ENCODE measurements at regions not wholly inside any gene's neighbourhood (a gene's known extent, or its start where the extent isn't known, plus 50 kb on each side); places are given as distances from the start of the nearest gene placed in this dataset.

- ChIA-PET SMC1A (ENCODE audit: uncharacterized antibody, unreplicated experiment) (no interaction called here), POLR2A (no interaction called here), CTCF (no interaction called here), RAD21 (ENCODE audit: unreplicated experiment) (interaction anchor here (1.2 kb wide), 1 partner anchor 96 kb away, joined by 3 read pairs; no protein-coding TSS in a partner anchor)
- ATAC-seq (no peak), DNase-seq (ENCODE audit: low read depth, low spot score) (no peak), FAIRE-seq (no peak)
- Histone ChIP-seq H3K79me2 (ENCODE audit: control insufficient read depth, insufficient read depth, low read length) (no peaks in the 10 kb centered on the region), H4K20me1 (ENCODE audit: control insufficient read depth, insufficient read depth) (no peaks in the 10 kb centered on the region), H3K4me3 (no peak overlapping the region), H3K36me3 (ENCODE audit: control insufficient read depth in 2 of 2, insufficient read depth in 2 of 2, low read length in 1 of 2) (no peaks in the 10 kb centered on the region), H3K9me3 (replicated peaks; ENCODE audit: control insufficient read depth, insufficient read depth, low read length) (no peaks in the 10 kb centered on the region), H3K4me1 (ENCODE audit: control insufficient read depth, insufficient read depth, low read length) (no peaks in the 10 kb centered on the region), H3K27me3 (replicated peaks in 1 of 2; ENCODE audit: control insufficient read depth in 2 of 2, insufficient read depth in 2 of 2, low read length in 1 of 2) (no peaks in the 10 kb centered on the region), H3K27ac (ENCODE audit: control insufficient read depth, insufficient read depth) (no peak overlapping the region), H3K9ac (ENCODE audit: control insufficient read depth, insufficient read depth, low read length) (no peak overlapping the region), H3K4me2 (ENCODE audit: control insufficient read depth, insufficient read depth) (no peak overlapping the region), H2AFZ (ENCODE audit: control insufficient read depth, low read depth, low read length) (no peak overlapping the region)
- intact Hi-C loops (cut with micrococcal nuclease; ENCODE audit: unreplicated experiment) (no loop called here), in situ Hi-C loops (cut with MboI) (no loop called here)
- BruUV-seq (replicated peaks): no TSS peak
- WGBS (ENCODE audit: insufficient coverage, insufficient replicate concordance, low lambda C conversion rate, missing lambda C conversion rate): 64% methylated on average over 1 of the region's 1 CpG
- no peak for TF ChIP-seq ZZZ3 (IDR thresholded peaks at IDR 0.05; ENCODE audit: control insufficient read depth, insufficient read length, low read depth)
- no peak for TF ChIP-seq NR2C2 (IDR thresholded peaks at IDR 0.05; ENCODE audit: borderline replicate concordance, control insufficient read depth, insufficient read length, low read depth)
- no peak for TF ChIP-seq NKRF (conservative IDR thresholded peaks at IDR 0.05)
- no peak for TF ChIP-seq SPI1 (IDR thresholded peaks at IDR 0.05; ENCODE audit: borderline replicate concordance, insufficient read depth, low read depth, low read length)
- TF ChIP-seq ZBTB11 (CRISPR knock-in tag; IDR thresholded peaks at IDR 0.05): no peak
- TF ChIP-seq RELA (IDR thresholded peaks at IDR 0.05; ENCODE audit: borderline replicate concordance, partially characterized antibody): no peak
- TF ChIP-seq MEF2A (IDR thresholded peaks at IDR 0.05; ENCODE audit: insufficient read depth, low read depth, low read length): no peak
- no peak for TF ChIP-seq E2F8 (IDR thresholded peaks at IDR 0.05; ENCODE audit: low read depth, partially characterized antibody)
- TF ChIP-seq POLR2A (IDR thresholded peaks at IDR 0.05; ENCODE audit: low read depth, low read length): no peak
- TF ChIP-seq REST (IDR thresholded peaks at IDR 0.05; ENCODE audit: low read depth, low read length): no peak
These were observed 99.4 kb downstream of the DIRAS3 start for GRCh38 chr1:67951014-67951413.
